Upper lobe of left lung (tissue), 6 donors: ENCODE measurements at regions not wholly inside any gene's neighbourhood (a gene's known extent, or its start where the extent isn't known, plus 50 kb on each side); places are given as distances from the start of the nearest gene placed in this dataset.

Experiments used
- ATAC-seq, 2 donors: fragments of 200-7000 bp; cut with Tn5 transposase; one replicate each; pipeline ENCODE4 v1.9.1; 2022; ENCODE audit warnings: mild to moderate bottlenecking in 2 of 2, moderate library complexity in 2 of 2; ENCODE audit not compliant: low FRiP score in 2 of 2
- DNase-seq, 2 donors: peaks; one replicate each; pipeline ENCODE4 v3.0.0-alpha.2; 2019 to 2020
- H3K27ac ChIP-seq, 4 donors: fragments of 200-600 bp; sonication (generic); one replicate each; pipeline ENCODE4 v1.5.1; 2016 to 2019
- H3K27me3 ChIP-seq, 4 donors: fragments of 200-600 bp; sonication (generic); one replicate each; pipeline ENCODE4 v1.5.1; 2017 to 2019
- H3K36me3 ChIP-seq, 4 donors: fragments of 200-600 bp; sonication (generic); one replicate each; pipeline ENCODE4 v1.5.1; 2016 to 2019
- H3K4me1 ChIP-seq, 4 donors: fragments of 200-600 bp; sonication (generic); one replicate each; pipeline ENCODE4 v1.5.1; 2018 to 2019
- H3K4me3 ChIP-seq, 4 donors: fragments of 200-600 bp; sonication (generic); one replicate each; pipeline ENCODE4 v1.5.1; 2017 to 2019; ENCODE audit warnings: mild to moderate bottlenecking in 2 of 4, moderate library complexity in 1 of 4
- H3K9me3 ChIP-seq, 4 donors: fragments of 200-600 bp; sonication (generic); one replicate each; pipeline ENCODE4 v1.5.1; 2018 to 2019
- CTCF ChIP-seq, 6 experiments: fragments of 450-650 bp in 4 of 6; fragments of 200-600 bp in 2 of 6; sonication (generic) in 2 of 6; IDR thresholded peaks; one replicate each; pipeline ENCODE4 v1.5.1; 2016 to 2019; ENCODE audit warnings: antibody characterized with exemption in 6 of 6
- EP300 ChIP-seq, 4 donors: sonication (generic); formaldehyde crosslinking; IDR thresholded peaks; one replicate each; pipeline ENCODE4 v1.5.1; 2017; ENCODE audit warnings: antibody characterized with exemption in 4 of 4, control low read depth in 2 of 4
- POLR2A ChIP-seq, 4 donors: fragments of 450-650 bp; IDR thresholded peaks; one replicate each; pipeline ENCODE4 v1.5.1; 2016 to 2017; ENCODE audit warnings: antibody characterized with exemption in 4 of 4, mild to moderate bottlenecking in 2 of 4
- POLR2AphosphoS5 ChIP-seq, 2 donors: sonication (generic); formaldehyde crosslinking; IDR thresholded peaks; one replicate each; pipeline ENCODE4 v1.5.1; 2017; ENCODE audit warnings: antibody characterized with exemption in 2 of 2
- WGBS, 2 donors: methylation state at CpG; one replicate each; pipeline ENCODE4 v1.1.5; 2017 to 2018; 5-methylcytosine and 5-hydroxymethylcytosine counted together
- donor health status: DM: no; HTN: no; CAD: no; lungs with moderate emphysema.
- donor health status: DM: no; HTN: yes; CAD: no; lungs with severe emphysema.

DNA sequence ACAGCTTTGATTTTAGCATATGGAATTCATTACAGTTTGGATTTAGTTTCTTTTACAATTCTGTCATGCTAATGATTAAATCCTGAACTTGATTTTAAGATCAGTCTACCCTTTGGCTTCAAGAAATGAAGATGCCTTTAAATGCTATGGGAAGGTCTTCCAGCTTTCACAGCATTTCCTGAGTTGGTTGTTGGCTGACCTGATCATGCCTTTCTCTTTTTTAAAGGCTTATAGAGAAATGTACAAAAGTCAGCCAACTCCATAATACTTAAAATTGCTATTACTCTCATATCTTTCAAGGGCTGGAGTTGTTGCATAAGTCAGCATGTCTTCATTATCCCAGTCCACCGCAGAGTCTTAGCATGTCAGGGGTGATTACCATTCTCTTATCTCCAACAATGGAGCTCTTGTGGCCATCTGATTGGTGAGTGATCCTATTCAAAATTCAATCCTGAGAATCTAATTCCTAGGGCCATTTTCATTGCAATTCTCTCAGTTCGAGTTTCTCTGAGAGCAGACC is 123.8 kb downstream of the GMNC start:
- Histone ChIP-seq H3K9me3 (no peaks in the 10 kb centered on the region), H3K27me3 (no peaks in the 10 kb centered on the region), H3K36me3 (no peaks in the 10 kb centered on the region), H3K27ac (no peak overlapping the region), H3K4me1 (no peaks in the 10 kb centered on the region), H3K4me3 (no peak overlapping the region)
- ATAC-seq (no peak), DNase-seq (no peak)
- 74 to 76% methylated on average over 2 of the region's 2 CpGs for WGBS, 2 donors
- no peak for TF ChIP-seq EP300 (IDR thresholded peaks at IDR 0.05)
- TF ChIP-seq CTCF (IDR thresholded peaks at IDR 0.05) = no peak
- TF ChIP-seq POLR2A (IDR thresholded peaks at IDR 0.05) = no peak
- no peak for TF ChIP-seq POLR2AphosphoS5 (IDR thresholded peaks at IDR 0.05)

DNA sequence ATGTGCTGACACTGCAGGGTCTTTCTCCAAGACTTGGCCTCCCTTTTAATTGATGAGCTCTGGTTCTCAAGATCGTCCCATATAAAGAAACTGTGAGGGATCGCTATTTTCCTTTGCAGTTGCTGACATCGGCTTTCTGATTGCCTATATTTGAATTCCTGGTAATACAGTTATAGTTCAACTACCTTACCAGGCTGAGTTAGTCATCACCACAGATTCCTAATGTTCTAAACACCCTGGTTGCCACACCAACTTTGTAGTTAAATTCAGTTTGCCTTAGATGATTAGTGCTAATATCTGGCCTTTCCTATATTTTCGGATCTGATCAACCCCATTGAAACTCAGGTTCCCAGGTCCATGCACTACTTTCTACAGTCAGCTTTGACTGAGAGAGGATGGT is 125.0 kb downstream of the GMNC start:
- TF ChIP-seq POLR2AphosphoS5 (IDR thresholded peaks at IDR 0.05) = no peak
- no peak for TF ChIP-seq POLR2A (IDR thresholded peaks at IDR 0.05)
- H3K27me3 ChIP-seq = no peaks in the 10 kb centered on the region
- no peak for ATAC-seq
- no peaks in the 10 kb centered on the region for H3K36me3 ChIP-seq
- no peak overlapping the region for H3K27ac ChIP-seq
- no peak for DNase-seq
- no peaks in the 10 kb centered on the region for H3K9me3 ChIP-seq
- no peak overlapping the region for H3K4me3 ChIP-seq
- 92 to 97% methylated on average over 4 of the region's 4 CpGs for WGBS, 2 donors
- no peaks in the 10 kb centered on the region for H3K4me1 ChIP-seq

- TF ChIP-seq EP300 (IDR thresholded peaks at IDR 0.05) = no peak
- TF ChIP-seq POLR2A (IDR thresholded peaks at IDR 0.05) = no peak
- TF ChIP-seq POLR2AphosphoS5 (IDR thresholded peaks at IDR 0.05) = no peak
- no peak for TF ChIP-seq CTCF (IDR thresholded peaks at IDR 0.05)
- no peaks in the 10 kb centered on the region for H3K27me3 ChIP-seq
- H3K4me3 ChIP-seq = no peak overlapping the region
- no peaks in the 10 kb centered on the region for H3K36me3 ChIP-seq
- no peak overlapping the region for H3K27ac ChIP-seq
- WGBS, 2 donors = 87 to 94% methylated on average over 2 of the region's 2 CpGs
- H3K9me3 ChIP-seq = no peaks in the 10 kb centered on the region
- no peak for DNase-seq
- no peaks in the 10 kb centered on the region for H3K4me1 ChIP-seq
- no peak for ATAC-seq
These were observed 128.0 kb downstream of the GMNC start for GRCh38 chr3:190734490-190734889.

DNA sequence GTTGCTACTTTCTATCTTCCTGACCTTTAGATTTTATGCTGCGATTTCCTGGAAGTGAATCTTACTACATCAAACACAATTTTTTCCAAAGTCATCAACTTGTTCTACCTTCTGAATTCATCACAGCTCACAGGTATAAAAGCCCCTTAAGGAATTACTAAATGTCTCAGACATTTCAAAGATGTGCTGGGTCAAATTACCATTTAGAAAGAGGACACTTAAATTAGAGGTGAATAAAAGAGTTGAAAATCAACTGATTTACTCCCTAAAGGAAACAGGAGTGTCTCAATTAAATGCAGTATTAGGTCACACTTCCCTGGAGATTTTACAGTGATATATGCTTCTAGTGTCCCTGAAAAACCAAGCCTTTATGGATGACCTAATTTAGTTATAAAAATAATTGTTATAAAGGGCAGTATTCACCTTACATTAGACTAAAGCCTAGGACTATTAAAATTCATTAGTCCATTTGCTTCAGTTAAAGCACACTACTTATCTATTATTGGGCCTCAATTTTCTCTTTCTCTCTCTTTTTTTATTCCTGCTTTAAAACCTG is 128.8 kb downstream of the GMNC start:
- Histone ChIP-seq H3K4me3 (no peak overlapping the region), H3K27ac (no peak overlapping the region), H3K9me3 (no peaks in the 10 kb centered on the region), H3K36me3 (no peaks in the 10 kb centered on the region), H3K4me1 (no peaks in the 10 kb centered on the region), H3K27me3 (no peaks in the 10 kb centered on the region)
- TF ChIP-seq CTCF (IDR thresholded peaks at IDR 0.05) (no peak), EP300 (IDR thresholded peaks at IDR 0.05) (no peak), POLR2A (IDR thresholded peaks at IDR 0.05) (no peak), POLR2AphosphoS5 (IDR thresholded peaks at IDR 0.05) (no peak)
- 53 to 57% methylated on average over 1 of the region's 1 CpG for WGBS, 2 donors
- ATAC-seq = no peak
- DNase-seq = no peak

DNA sequence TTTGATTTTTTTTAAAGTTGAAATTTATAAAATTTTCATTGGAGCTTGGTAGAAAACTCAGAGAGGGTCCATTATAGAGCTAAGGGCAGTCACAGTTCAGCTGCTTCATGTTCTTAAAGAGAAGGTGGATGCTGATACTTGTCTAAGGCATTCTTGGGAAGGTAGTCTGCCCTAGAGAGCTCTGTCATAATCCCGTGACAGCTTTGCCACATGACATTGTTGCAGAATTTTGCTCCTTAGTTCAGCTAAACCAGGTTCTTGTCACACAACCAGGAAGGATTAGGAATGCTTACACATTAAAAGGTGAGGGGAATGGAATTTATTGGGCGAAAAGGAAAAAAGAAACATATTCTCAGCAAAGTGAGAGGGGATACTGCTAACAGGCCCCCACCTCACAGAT is 130.9 kb downstream of the GMNC start:
- WGBS, 2 donors = 83 to 88% methylated on average over 2 of the region's 2 CpGs
- H3K27ac ChIP-seq = no peak overlapping the region
- H3K9me3 ChIP-seq = no peaks in the 10 kb centered on the region
- H3K4me1 ChIP-seq = no peaks in the 10 kb centered on the region
- no peak overlapping the region for H3K4me3 ChIP-seq
- H3K27me3 ChIP-seq = no peaks in the 10 kb centered on the region
- no peaks in the 10 kb centered on the region for H3K36me3 ChIP-seq
- ATAC-seq (no peak), DNase-seq (no peak)
- TF ChIP-seq POLR2A (IDR thresholded peaks at IDR 0.05) = no peak
- no peak for TF ChIP-seq POLR2AphosphoS5 (IDR thresholded peaks at IDR 0.05)
- TF ChIP-seq EP300 (IDR thresholded peaks at IDR 0.05) = no peak
- TF ChIP-seq CTCF (IDR thresholded peaks at IDR 0.05) = no peak
